ENCODE measurements at regions not wholly inside any gene's neighbourhood (a gene's known extent, or its start where the extent isn't known, plus 50 kb on each side); places are given as distances from the start of the nearest gene placed in this dataset.

DNA sequence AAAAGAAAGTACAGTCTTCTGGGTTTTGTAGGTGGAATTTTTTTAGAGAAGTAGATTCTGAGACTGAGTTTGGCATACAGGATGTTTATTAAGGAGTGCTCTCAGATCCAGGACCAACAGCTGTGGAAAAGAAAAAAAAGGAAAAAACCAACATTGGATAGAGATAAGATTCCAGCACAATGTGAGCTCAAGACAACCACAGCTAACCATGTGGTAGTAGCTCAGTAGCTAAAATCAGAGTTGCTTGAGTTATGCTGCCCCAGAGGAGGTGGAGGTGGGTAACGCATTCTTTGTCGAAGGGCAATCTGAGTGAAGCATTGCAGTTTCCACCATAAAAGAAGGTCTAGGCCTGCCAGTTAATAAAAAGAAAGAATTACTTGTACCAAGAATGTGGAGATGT, 904.3 kb downstream of the NSUN3 start:
- DNase-seq (ENCODE audit: missing footprints) (no peak), ATAC-seq (peak; percentile 93)

DNA sequence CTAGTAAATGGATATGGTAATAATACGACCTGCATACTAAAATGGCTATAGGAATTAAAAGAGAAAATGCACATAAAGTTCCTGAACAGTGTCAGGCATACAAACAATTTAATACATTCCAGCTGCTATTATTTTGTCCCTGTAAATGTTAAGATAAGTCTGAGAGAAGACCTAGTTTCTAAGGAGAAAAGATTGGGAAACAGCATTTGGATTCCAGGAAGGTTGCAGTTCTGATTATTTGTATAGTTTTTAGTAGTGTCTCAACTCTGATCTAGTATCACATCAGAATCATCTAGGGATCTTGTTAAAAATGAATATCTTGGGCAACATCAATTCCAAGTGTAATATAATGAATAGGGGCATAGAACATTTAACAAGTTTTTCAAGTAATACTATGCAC, 905.7 kb downstream of the NSUN3 start:
- ATAC-seq (peak; percentile 31), DNase-seq (ENCODE audit: missing footprints) (no peak)
- intact Hi-C loops (cut with DNase I): no loop called here

More for the DNA sequence above, 904.3 kb downstream of the NSUN3 start:
- intact Hi-C loops (cut with DNase I): no loop called here

DNA sequence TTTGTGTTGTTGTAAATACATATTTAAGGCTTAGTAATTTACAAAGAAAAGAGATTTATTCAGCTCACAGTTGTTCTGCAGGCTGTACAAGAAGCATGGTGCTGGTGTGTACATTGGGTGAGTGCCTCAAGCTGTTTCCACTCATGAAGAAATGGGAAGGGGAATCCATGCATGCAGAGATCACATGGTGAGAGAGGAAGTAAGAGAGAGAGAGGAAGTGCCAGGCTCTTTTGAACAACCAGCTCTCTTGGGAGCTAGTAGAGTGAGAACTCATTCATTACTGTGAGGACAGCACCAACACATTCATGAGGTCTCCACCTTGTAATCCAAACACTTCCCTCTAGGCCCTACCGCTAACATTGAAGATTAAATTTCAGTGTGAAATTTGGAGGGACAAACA, 909.2 kb downstream of the NSUN3 start:
- ATAC-seq: no peak
- intact Hi-C loops (cut with DNase I): no loop called here
- no peak for DNase-seq (ENCODE audit: missing footprints)

DNA sequence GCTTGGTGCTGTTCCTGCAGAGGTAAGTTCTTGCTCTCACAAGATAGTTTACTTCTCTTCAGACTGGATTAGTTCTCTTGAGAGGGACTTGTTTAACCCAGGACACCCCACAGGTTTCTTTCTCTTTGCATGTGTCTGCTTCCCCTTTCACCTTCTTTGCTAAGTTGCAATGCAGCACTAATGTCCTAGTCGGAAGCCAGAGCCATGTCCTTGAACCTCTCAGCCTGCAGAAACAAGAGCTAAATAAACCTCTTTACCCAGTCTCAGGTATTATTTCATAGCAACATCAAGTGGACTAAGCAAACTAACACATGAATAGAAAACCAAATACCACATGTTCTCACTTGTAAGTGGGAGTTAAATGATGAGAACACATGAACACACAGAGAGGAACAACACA, 915.2 kb downstream of the NSUN3 start:
- ATAC-seq (no peak), DNase-seq (ENCODE audit: missing footprints) (no peak)
- intact Hi-C loops (cut with DNase I): no loop called here

DNA sequence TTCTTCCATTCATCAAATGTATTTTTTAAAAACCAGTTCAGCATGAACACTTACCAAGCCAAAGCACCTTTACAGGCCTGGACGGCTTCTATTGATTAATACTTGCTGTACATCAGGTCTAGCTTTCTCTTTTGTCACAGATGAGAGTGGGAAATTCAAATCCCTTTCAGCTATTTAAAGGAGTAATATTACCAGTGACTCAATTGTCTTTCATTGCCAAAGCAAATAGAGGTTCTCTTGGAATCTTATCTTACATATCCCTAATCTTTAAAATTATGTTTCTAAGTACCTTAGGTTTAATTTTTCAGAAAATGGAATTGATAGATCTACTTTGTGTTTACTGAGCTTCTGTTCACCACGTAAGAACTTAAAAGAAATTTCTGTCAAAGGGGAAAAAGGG, 922.9 kb downstream of the NSUN3 start:
- ATAC-seq (no peak), DNase-seq (ENCODE audit: missing footprints) (no peak)
- intact Hi-C loops (cut with DNase I): no loop called here

DNA sequence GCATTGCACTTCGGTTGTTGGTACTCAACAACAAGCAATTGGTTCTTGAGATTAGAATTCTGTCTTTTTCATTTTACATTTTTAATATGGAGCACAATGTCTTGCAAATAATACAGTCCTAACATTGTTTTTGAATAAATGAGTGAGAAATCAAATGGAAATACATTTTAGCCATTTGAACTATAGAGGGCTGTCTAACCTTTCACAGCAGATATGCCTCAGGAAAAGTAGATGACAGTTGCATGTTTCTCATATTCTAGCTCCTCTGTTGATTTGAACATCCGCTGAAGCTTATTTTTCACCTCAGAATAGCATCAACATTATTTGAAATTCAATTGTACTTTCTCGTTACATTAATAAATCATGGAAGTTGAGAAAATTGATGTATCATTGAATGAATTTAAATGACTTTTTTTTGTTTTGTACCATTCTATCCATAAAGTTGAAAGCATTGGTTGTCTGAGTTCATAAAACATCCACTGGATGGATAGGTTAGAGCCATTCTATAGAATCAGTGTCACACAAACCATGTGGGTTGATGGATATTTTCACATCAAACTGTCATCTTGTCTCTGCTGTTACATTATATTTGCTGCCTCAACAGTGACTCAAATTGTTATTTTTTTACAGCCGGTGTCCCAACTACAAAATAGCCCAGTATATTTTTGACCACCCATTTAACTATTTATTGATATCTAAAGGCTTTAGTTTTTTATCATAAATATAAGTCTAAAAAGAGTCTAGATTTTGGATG, 928.3 kb downstream of the NSUN3 start:
- DNase-seq (ENCODE audit: missing footprints) (no peak), ATAC-seq (no peak)
- intact Hi-C loops (cut with DNase I): no loop called here

DNA sequence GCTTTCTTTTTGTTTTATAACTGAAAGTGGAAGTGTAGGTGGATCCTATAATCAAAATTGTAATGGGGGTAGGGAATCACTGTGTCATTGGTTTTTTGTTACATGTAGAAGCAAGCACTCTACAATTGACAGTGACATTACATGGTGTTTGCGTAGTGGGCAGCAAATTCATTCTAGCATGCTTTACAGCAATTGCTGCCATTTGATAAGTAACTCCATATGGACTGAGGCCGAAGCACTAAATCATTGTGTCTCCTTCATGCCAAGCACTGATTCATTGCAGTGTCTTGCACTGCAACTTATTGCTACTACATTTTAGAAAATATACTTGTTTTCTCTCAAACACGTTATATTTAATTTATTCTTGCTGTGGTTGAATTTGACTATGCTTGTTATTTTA, 933.9 kb downstream of the NSUN3 start:
- ATAC-seq: no peak
- intact Hi-C loops (cut with DNase I): no loop called here
- no peak for DNase-seq (ENCODE audit: missing footprints)

DNA sequence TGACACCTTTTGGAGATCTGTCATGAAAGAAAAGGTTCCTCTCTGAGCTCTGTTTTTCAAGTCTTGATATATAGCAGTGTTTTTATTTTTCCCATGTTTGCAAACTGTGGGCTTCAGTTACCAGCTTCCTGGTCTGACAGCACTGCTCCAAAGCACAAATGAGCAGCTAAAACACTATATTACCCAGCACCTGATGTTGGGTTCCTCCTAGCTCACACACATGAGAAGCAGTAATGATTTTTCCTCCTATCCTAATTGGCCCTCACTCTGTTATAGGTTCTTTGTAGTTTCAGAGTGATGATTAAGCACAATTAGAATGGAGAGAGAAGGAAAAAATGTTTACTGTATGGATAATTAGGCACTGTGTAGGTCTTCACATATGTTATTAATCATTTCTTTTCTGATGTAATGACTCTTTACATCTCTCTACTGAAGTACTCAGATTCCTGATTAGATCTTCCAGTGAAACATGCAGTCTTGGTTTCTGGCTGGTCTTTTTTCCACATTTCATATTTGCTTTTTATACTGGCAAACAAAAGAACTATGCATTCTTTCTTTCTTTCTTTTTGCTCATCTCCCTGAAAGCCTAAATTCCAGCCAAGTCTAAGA, 939.7 kb downstream of the NSUN3 start:
- intact Hi-C loops (cut with DNase I): no loop called here
- ATAC-seq (no peak), DNase-seq (ENCODE audit: missing footprints) (no peak)

DNA sequence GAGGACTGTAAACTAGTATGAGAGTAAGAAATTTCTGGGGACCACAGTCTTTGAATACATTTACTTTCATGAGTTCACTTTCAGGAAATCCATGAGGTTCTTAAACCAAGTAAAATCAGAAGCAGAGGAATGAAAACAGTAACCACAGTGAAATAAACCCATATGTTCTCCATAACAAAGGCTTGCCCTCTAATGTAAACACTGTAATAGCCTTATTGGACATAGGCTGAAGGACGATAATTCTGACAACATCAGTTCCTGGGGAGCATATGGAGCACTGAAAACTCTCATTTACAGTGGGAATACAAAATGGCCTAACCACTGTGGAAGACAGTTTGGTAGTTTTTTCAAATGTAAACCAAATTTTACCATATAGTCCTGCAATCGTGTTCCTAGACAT, 965.8 kb downstream of the NSUN3 start:
- DNase-seq (ENCODE audit: missing footprints): no peak
- no peak for ATAC-seq
- intact Hi-C loops (cut with DNase I): no loop called here

DNA sequence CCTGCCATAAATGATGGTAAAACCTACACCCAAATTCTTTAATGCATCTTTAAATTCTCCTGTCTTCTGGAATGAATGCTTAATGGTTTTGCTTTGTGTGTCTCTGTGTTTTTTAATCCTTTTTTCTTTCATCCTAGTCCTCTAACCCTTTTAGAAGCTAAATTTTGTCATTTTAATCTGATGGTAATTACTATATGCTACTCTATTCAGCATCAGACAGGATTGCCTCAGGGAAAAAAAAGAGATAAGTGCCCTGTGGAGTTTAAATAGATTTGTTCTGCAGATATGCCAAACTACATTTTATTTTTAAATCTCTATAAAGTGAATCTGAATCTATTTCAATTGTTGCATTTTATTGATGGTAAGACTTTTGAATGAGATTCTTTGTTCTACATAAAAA, 966.8 kb downstream of the NSUN3 start:
- ATAC-seq (no peak), DNase-seq (ENCODE audit: missing footprints) (no peak)
- intact Hi-C loops (cut with DNase I): no loop called here

DNA sequence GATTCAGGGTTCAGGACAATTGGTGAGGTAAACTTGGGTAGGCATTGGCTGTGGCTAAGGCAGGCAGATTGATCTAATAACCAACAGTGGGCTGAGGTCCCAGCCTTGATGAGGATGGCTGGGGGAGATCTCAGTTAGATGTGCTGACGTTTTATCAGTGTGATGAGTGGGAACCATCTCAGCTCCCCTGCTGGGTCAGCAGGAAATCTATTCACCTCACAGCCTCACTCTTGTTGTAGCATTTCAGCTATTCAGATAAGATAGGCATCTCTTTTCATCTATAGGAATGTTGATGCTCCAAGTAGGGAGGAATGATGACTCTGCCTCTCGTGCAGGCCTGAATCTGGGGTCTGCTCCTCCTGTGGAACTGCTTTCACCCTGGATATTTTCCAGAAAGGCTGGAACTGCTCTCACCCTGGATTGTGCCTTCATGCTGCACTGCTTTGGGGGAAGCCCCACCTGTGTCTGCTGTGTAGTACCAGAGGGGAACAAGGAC, 973.7 kb downstream of the NSUN3 start:
- ATAC-seq: no peak
- intact Hi-C loops (cut with DNase I): no loop called here
- no peak for DNase-seq (ENCODE audit: missing footprints)

DNA sequence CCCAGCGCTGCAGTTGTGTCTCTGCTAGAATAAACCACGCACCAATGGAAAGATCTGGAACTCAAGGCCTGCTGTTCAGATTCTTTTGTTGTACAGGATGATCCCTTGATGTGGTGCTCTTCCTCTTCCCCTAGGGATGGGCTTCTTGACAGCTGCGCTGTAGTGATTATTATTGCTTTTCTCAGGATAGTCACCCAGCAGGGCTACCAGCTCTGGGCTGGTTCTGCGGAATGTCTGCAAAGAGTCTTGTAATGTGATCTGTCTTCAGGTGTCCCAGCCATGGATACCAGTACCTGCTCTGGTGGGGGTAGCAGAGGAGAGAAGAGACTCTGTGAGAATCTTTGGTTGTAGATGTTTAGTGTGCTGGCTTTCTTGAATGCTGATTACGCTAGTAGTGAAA, 974.2 kb downstream of the NSUN3 start:
- intact Hi-C loops (cut with DNase I): no loop called here
- no peak for ATAC-seq
- DNase-seq (ENCODE audit: missing footprints): no peak

DNA sequence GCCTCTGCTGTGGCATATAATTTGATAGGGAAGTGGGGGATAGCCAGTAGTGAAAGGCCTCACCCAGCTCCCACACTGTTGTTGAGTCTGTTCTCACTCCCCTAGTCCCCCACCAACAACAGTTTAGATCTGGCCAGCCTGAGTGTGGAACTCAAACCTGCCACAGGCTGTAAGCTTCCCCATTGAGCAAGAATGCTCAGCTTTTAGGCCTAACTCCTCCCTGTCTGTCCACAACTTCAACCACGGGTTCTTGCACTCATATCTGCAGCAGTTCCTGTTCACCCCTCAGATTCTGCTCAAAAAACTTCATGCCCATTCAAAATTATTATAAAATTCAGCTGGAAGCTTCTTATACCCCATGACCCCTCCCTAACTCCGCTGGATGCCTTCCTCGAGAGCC, 975.1 kb downstream of the NSUN3 start:
- intact Hi-C loops (cut with DNase I): no loop called here

DNA sequence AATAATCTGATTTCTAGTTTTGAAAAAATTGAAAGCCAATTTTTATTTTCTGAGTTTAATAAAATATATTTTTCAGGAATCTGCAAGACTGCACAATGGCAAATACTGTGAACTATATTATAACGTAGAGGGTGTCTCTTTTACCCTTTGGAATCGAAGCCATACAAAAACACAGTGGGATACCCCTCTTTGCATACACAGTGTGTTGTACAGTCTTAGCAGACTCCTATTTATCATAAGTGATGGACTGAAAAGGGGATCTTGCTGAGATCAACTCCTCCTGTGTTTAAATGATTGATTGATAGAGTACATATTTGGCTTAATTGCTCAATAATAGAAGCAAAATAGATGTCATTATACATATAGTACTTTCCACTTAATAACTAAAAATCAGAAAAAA, 981.2 kb downstream of the NSUN3 start:
- DNase-seq (ENCODE audit: missing footprints) (no peak), ATAC-seq (no peak)
- intact Hi-C loops (cut with DNase I): no loop called here

More for the DNA sequence above, 975.1 kb downstream of the NSUN3 start:
- no peak for ATAC-seq
- no peak for DNase-seq (ENCODE audit: missing footprints)

DNA sequence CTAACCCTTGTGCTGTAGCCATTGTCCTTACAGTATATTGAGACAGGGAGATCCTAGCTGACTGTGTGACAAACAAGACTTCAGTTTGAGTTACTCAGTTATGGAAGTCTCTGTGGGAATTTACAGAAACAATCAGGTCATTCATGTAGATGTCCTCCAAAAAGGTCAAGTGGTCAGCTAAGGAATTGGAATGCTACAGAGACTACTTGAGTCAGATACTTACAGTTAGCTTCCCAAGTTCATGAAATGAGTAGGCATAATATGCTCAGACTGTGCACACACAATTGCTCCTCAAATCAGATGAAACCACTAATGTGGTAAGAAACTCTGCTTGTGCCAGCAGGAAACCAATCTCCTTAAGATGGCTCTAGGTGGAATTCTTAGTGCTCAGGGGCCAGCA, 985.7 kb downstream of the NSUN3 start:
- intact Hi-C loops (cut with DNase I): no loop called here
- DNase-seq (ENCODE audit: missing footprints): no peak
- no peak for ATAC-seq

DNA sequence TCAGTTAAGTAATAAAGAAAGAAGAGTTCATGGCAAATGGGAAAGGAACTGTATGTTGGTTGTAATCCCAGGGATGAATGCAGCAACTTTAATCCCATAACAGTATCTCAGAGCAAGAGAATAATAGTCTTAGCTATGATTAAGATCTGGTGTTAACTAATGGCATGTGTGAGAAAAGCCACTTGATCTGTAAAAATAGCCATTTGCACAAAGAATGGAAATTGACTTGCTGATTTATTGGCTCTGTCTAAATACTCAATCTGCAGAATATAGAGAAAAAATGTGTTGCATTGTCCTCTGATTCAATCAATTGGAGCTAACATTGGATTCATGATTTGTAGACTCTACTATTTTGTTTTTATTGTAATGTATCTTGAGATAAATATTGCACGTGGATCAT, 987.0 kb downstream of the NSUN3 start:
- ATAC-seq (no peak), DNase-seq (ENCODE audit: missing footprints) (no peak)
- intact Hi-C loops (cut with DNase I): no loop called here

DNA sequence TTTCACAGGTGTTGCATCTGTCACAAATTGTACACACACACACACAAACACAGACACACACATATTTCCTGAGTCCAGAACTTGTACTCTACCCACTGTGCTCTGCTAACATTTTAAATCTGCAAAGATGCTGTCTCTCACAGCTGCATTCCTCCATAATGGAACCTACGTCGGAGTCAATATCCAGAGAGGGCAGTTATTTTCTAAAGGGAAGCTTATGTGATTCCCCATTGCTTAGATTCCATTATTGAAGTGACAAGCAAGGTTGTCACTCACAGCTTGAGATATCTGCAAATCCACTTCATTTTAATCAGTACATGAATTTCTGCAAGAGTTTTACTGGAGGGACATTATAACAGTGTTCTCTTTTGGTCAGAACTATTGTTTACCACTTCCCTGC, 992.4 kb downstream of the NSUN3 start:
- intact Hi-C loops (cut with DNase I): no loop called here
- ATAC-seq: no peak
- no peak for DNase-seq (ENCODE audit: missing footprints)

DNA sequence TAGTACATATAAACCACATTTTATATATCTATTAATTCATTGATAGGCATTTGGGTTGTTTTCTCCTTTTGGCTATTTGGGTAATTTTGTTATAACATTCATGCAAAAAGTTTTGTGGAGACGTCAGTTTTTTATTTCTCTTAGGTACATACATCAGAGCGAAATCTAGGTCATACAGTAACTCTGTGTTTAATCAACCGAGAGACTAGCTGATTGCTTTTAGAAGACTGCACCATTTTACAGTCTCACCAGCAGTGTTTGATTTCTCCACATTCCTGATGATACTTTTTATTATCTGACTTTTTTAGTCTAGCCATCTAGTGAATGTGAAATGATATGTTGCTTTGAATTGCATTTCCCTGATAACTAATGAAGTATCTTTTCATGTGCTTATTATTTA, 1019.3 kb downstream of the NSUN3 start:
- ATAC-seq (no peak), DNase-seq (ENCODE audit: missing footprints) (no peak)
- intact Hi-C loops (cut with DNase I): no loop called here

DNA sequence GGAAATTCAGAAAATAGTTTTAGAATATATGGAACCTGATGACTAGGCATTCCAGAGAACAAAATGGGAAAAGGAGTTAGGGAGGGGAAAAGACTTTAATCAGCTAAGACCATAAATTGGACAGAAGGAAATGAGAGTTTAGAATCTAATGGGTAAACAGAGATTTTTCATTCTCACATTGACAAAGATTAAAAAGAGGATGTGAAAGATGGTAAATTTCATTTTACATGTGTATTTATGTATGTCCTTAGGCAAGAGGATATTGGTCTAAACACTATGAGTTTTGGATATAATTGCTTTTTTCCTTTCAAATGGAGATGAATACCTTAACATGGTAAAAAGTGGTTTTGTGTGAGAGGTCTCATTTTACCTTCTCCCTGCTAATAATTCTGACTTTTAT, 1021.9 kb downstream of the NSUN3 start:
- DNase-seq (ENCODE audit: missing footprints) (no peak), ATAC-seq (no peak)
- intact Hi-C loops (cut with DNase I): no loop called here

DNA sequence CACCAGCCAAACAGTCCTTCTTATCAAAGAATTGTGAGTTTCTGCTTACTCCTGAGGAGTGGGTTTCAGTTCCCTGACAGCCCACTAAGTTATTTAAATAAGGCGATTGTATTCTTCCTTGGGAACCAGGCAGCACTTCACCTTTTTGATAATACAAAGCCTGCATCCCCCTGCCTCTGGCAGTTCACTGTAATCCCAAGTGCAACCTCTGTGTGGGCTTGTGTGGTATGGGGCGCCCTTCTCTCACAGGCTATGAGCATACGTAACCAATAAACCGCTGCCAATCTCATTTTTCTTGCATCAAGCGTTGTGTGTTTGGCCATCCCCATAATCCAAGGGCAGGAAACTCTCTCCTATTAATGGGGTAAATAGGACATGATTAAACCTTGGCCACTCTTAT, 1025.6 kb downstream of the NSUN3 start:
- no peak for ATAC-seq
- intact Hi-C loops (cut with DNase I): no loop called here
- DNase-seq (ENCODE audit: missing footprints): no peak

DNA sequence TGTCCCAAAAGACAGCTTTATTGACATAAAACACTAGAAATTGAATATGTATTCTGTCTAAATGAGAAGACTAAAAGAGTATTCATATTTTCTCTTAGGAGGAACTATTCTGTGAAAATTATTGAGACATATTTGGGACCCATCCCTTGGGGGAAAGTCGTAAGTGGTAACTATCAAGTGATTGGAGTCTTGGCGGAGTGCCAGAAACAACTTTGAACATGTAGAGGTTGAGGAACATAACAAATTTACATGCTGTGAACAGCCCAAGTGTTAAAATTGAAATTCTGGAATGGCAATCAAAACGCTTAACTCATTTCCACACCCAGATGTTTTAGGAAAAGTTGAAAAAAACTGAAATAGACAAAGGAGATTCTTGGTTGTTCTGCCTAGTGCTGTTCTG, 1034.6 kb downstream of the NSUN3 start:
- intact Hi-C loops (cut with DNase I): no loop called here
- no peak for DNase-seq (ENCODE audit: missing footprints)
- ATAC-seq: no peak
